ENCODE measurements at regions not wholly inside any gene's neighbourhood (a gene's known extent, or its start where the extent isn't known, plus 50 kb on each side); places are given as distances from the start of the nearest gene placed in this dataset.

DNA sequence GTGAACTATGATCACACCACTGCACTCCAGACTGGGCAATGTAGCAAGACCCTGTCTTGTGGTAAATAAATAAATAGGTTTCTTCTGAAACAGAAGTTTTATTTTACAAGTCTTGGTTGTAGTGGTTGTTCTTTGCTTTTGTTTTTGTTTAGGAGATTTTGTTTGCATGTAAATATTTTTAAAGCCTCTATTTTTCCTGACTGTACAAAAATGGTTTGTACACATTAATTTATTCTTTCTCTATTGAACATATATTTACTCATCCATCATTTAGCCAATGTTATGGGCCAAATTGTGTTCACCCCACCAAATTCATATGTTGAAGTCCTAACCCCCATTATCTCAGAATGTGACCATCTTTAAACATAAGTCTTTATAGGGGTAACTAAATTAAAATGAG lies 580.1 kb downstream of the EPHA4 start:
- Histone ChIP-seq H3K27ac (ENCODE audit: low read length) (no peak overlapping the region), H3K27me3 (ENCODE audit: control insufficient read depth, insufficient read depth, low read length) (no peaks in the 10 kb centered on the region), H3K4me1 (ENCODE audit: control insufficient read depth, insufficient read depth, low read length) (no peaks in the 10 kb centered on the region), H3K36me3 (ENCODE audit: control insufficient read depth, insufficient read depth, low read length) (no peaks in the 10 kb centered on the region), H3K4me3 (ENCODE audit: low read length) (no peak overlapping the region), H3K9me3 (replicated peaks; ENCODE audit: control insufficient read depth, low read depth, low read length) (no peaks in the 10 kb centered on the region)
- DNase-seq, result no peak

- Histone ChIP-seq H3K4me3 (ENCODE audit: low read length) (no peak overlapping the region), H3K27me3 (ENCODE audit: control insufficient read depth, insufficient read depth, low read length) (no peaks in the 10 kb centered on the region), H3K4me1 (ENCODE audit: control insufficient read depth, insufficient read depth, low read length) (no peaks in the 10 kb centered on the region), H3K9me3 (replicated peaks; ENCODE audit: control insufficient read depth, low read depth, low read length) (no peaks in the 10 kb centered on the region), H3K27ac (ENCODE audit: low read length) (no peak overlapping the region), H3K36me3 (ENCODE audit: control insufficient read depth, insufficient read depth, low read length) (no peaks in the 10 kb centered on the region)
- no CpG with 5 or more reads among the region's 3 CpGs for WGBS (ENCODE audit: insufficient coverage)
- no peak for DNase-seq
Observed at GRCh38 chr2:220994846-220995245, 577.3 kb downstream of the EPHA4 start.

DNA sequence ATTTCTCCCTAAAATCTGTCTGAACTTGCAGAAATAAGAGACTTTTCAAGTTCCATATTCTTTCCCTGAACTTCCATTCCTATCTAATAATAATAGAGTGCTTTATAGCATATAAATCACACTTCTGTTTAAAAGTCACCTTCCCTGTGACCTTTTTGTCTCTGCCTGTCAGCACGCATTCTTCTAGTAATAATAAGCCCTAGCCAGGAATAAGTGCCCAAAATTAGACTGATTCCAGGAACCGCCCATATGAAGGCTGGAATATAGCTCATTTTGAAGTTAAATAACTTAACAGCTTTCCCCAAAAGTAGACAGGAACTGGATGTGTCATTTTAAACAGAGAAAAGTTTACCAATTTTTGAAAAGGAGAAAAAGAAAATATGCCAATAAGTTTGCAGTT lies 576.5 kb downstream of the EPHA4 start:
- H3K27me3 ChIP-seq (ENCODE audit: control insufficient read depth, insufficient read depth, low read length), result no peaks in the 10 kb centered on the region
- no CpG with 5 or more reads among the region's 2 CpGs for WGBS (ENCODE audit: insufficient coverage)
- no peaks in the 10 kb centered on the region for H3K4me1 ChIP-seq (ENCODE audit: control insufficient read depth, insufficient read depth, low read length)
- DNase-seq, result peak; percentile 63
- no peak overlapping the region for H3K27ac ChIP-seq (ENCODE audit: low read length)
- H3K36me3 ChIP-seq (ENCODE audit: control insufficient read depth, insufficient read depth, low read length), result no peaks in the 10 kb centered on the region
- H3K4me3 ChIP-seq (ENCODE audit: low read length), result no peak overlapping the region
- H3K9me3 ChIP-seq (replicated peaks; ENCODE audit: control insufficient read depth, low read depth, low read length), result no peaks in the 10 kb centered on the region

- H3K27ac ChIP-seq (ENCODE audit: low read length), result no peak overlapping the region
- no peaks in the 10 kb centered on the region for H3K9me3 ChIP-seq (replicated peaks; ENCODE audit: control insufficient read depth, low read depth, low read length)
- H3K36me3 ChIP-seq (ENCODE audit: control insufficient read depth, insufficient read depth, low read length), result no peaks in the 10 kb centered on the region
- no peaks in the 10 kb centered on the region for H3K27me3 ChIP-seq (ENCODE audit: control insufficient read depth, insufficient read depth, low read length)
- H3K4me1 ChIP-seq (ENCODE audit: control insufficient read depth, insufficient read depth, low read length), result no peaks in the 10 kb centered on the region
- no CpG with 5 or more reads among the region's 2 CpGs for WGBS (ENCODE audit: insufficient coverage)
- H3K4me3 ChIP-seq (ENCODE audit: low read length), result no peak overlapping the region
- DNase-seq, result no peak
Observed at GRCh38 chr2:220998156-220998555, 573.9 kb downstream of the EPHA4 start.

DNA sequence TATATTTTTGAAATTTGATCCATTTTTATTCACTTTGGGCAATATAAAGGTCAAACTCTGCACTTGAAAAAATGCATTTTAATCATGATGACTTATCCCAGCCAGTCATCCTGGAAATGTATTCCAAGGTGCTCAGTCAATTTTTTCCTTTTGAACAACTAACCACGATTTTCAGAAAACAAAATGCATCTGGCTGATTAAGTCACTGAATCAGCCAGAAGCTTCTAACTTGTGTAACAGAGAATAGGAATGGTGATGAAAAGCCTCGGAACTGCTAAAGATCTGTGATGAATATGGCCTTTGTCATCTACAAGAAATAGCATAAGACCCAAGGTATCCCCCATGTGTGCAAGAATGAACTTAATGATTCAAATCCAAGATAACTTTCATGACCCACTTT lies 572.7 kb downstream of the EPHA4 start:
- WGBS (ENCODE audit: insufficient coverage), result no CpG with 5 or more reads among the region's 2 CpGs
- H3K36me3 ChIP-seq (ENCODE audit: control insufficient read depth, insufficient read depth, low read length), result no peaks in the 10 kb centered on the region
- no peak overlapping the region for H3K27ac ChIP-seq (ENCODE audit: low read length)
- H3K4me3 ChIP-seq (ENCODE audit: low read length), result no peak overlapping the region
- H3K4me1 ChIP-seq (ENCODE audit: control insufficient read depth, insufficient read depth, low read length), result no peaks in the 10 kb centered on the region
- DNase-seq, result no peak
- no peaks in the 10 kb centered on the region for H3K9me3 ChIP-seq (replicated peaks; ENCODE audit: control insufficient read depth, low read depth, low read length)
- H3K27me3 ChIP-seq (ENCODE audit: control insufficient read depth, insufficient read depth, low read length), result no peaks in the 10 kb centered on the region

DNA sequence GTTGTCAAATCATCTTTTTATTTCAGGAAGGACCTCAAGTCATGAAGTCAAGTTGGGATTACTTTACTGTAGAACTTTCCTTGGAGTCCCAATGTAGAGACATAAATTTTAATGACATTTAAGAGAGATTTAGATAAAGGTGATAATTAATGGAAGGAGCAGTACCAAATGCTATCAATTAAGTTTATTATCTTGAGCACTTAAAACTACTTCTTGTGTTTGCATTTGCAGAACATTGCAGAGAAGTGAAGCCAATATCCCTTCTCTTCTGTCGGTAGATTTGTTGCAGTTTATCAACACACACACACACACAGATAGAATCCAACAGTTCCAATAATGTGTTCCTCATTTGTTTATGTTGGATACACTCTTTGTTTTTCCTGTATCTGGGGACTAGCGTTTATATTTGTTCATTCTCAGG lies 570.7 kb downstream of the EPHA4 start:
- WGBS (ENCODE audit: insufficient coverage), result no CpG with 5 or more reads among the region's 2 CpGs
- H3K4me3 ChIP-seq (ENCODE audit: low read length), result no peak overlapping the region
- no peak overlapping the region for H3K27ac ChIP-seq (ENCODE audit: low read length)
- peak; percentile 84 for DNase-seq
- H3K27me3 ChIP-seq (ENCODE audit: control insufficient read depth, insufficient read depth, low read length), result no peaks in the 10 kb centered on the region
- H3K4me1 ChIP-seq (ENCODE audit: control insufficient read depth, insufficient read depth, low read length), result no peaks in the 10 kb centered on the region
- no peaks in the 10 kb centered on the region for H3K36me3 ChIP-seq (ENCODE audit: control insufficient read depth, insufficient read depth, low read length)
- no peaks in the 10 kb centered on the region for H3K9me3 ChIP-seq (replicated peaks; ENCODE audit: control insufficient read depth, low read depth, low read length)

- no peaks in the 10 kb centered on the region for H3K4me1 ChIP-seq (ENCODE audit: control insufficient read depth, insufficient read depth, low read length)
- no CpG with 5 or more reads among the region's 1 CpG for WGBS (ENCODE audit: insufficient coverage)
- no peaks in the 10 kb centered on the region for H3K36me3 ChIP-seq (ENCODE audit: control insufficient read depth, insufficient read depth, low read length)
- H3K9me3 ChIP-seq (replicated peaks; ENCODE audit: control insufficient read depth, low read depth, low read length), result no peaks in the 10 kb centered on the region
- no peak overlapping the region for H3K4me3 ChIP-seq (ENCODE audit: low read length)
- H3K27ac ChIP-seq (ENCODE audit: low read length), result no peak overlapping the region
- H3K27me3 ChIP-seq (ENCODE audit: control insufficient read depth, insufficient read depth, low read length), result no peaks in the 10 kb centered on the region
- DNase-seq, result peak; percentile 43
Observed at GRCh38 chr2:221002101-221002685, 569.9 kb downstream of the EPHA4 start.

DNA sequence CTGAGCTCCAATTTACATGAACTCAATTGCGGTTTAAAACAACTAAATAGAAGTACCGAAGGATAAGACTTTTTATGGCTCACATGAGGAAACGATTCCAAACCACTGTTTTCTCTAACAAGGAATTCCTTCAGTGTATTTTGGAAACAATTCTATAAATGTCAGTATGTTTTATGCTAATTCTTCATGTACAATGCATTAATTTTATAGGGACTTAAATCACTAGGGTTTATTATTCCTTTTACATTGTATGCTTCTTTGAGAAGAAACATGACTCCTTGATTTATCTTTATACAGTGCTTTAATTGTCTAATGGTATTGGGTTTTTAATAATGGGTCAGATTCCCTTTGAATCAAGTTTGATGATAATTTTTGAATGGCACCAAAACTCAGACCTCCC lies 566.8 kb downstream of the EPHA4 start:
- Histone ChIP-seq H3K27me3 (ENCODE audit: control insufficient read depth, insufficient read depth, low read length) (no peaks in the 10 kb centered on the region), H3K27ac (ENCODE audit: low read length) (no peak overlapping the region), H3K4me1 (ENCODE audit: control insufficient read depth, insufficient read depth, low read length) (no peaks in the 10 kb centered on the region), H3K4me3 (ENCODE audit: low read length) (no peak overlapping the region), H3K9me3 (replicated peaks; ENCODE audit: control insufficient read depth, low read depth, low read length) (no peaks in the 10 kb centered on the region), H3K36me3 (ENCODE audit: control insufficient read depth, insufficient read depth, low read length) (no peaks in the 10 kb centered on the region)
- DNase-seq, result peak; percentile 65
- WGBS (ENCODE audit: insufficient coverage), result no CpG with 5 or more reads among the region's 3 CpGs

DNA sequence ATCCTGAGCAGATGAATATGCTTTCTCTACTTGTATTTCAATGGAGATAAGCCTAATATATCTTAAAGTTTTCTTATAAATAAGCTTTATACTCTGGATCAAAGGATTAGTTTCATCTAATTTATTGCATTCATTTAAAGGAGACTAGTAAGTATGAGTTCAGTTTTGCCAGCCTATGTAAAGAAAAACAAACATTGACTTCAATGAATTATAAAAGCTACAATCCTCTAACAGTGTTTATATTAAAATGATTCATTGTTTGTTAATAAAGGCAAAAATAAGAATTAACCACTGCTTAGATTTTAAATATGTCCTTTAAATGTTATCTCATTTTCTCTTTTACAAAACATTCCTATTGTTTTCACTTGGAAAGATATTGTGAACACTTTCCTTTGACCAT lies 566.0 kb downstream of the EPHA4 start:
- no peaks in the 10 kb centered on the region for H3K27me3 ChIP-seq (ENCODE audit: control insufficient read depth, insufficient read depth, low read length)

DNA sequence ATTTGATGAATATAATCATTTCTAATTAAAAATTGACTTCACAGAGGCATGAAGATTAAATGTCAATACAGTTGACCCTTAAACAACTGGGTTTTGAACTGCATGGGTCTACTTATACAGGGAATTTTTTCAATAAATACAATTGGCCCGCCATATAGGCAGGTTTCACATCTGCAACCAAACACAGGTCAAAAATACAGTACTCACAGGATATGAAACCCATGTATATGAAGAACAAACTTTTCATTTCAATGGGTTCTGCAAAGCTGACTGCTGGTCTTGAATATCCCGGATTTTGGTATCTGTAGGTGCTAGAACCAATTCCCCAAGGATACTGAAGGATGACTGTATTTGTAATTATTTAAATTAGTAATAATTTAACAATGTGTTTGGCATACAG lies 555.6 kb downstream of the EPHA4 start:
- Histone ChIP-seq H3K4me1 (ENCODE audit: control insufficient read depth, insufficient read depth, low read length) (no peaks in the 10 kb centered on the region), H3K9me3 (replicated peaks; ENCODE audit: control insufficient read depth, low read depth, low read length) (no peaks in the 10 kb centered on the region), H3K4me3 (ENCODE audit: low read length) (no peak overlapping the region), H3K27me3 (ENCODE audit: control insufficient read depth, insufficient read depth, low read length) (no peaks in the 10 kb centered on the region), H3K36me3 (ENCODE audit: control insufficient read depth, insufficient read depth, low read length) (no peaks in the 10 kb centered on the region), H3K27ac (ENCODE audit: low read length) (no peak overlapping the region)
- DNase-seq, result no peak
- WGBS (ENCODE audit: insufficient coverage), result no CpG with 5 or more reads among the region's 2 CpGs

More for the DNA sequence above, 566.0 kb downstream of the EPHA4 start:
- Histone ChIP-seq H3K27ac (ENCODE audit: low read length) (no peak overlapping the region), H3K4me1 (ENCODE audit: control insufficient read depth, insufficient read depth, low read length) (no peaks in the 10 kb centered on the region), H3K9me3 (replicated peaks; ENCODE audit: control insufficient read depth, low read depth, low read length) (no peaks in the 10 kb centered on the region), H3K4me3 (ENCODE audit: low read length) (no peak overlapping the region), H3K36me3 (ENCODE audit: control insufficient read depth, insufficient read depth, low read length) (no peaks in the 10 kb centered on the region)
- DNase-seq, result no peak

GRCh38 chr2:221018262-221018661 lies 553.8 kb downstream of the EPHA4 start:
- no peak overlapping the region for H3K27ac ChIP-seq (ENCODE audit: low read length)
- H3K36me3 ChIP-seq (ENCODE audit: control insufficient read depth, insufficient read depth, low read length), result no peaks in the 10 kb centered on the region
- no peaks in the 10 kb centered on the region for H3K27me3 ChIP-seq (ENCODE audit: control insufficient read depth, insufficient read depth, low read length)
- H3K4me1 ChIP-seq (ENCODE audit: control insufficient read depth, insufficient read depth, low read length), result no peaks in the 10 kb centered on the region
- H3K9me3 ChIP-seq (replicated peaks; ENCODE audit: control insufficient read depth, low read depth, low read length), result no peaks in the 10 kb centered on the region
- 64% methylated on average over 1 of the region's 1 CpG for WGBS (ENCODE audit: insufficient coverage)
- no peak overlapping the region for H3K4me3 ChIP-seq (ENCODE audit: low read length)
- DNase-seq, result no peak

All from muscle of leg (tissue), 3 donors.